HG02973 (cell line): ENCODE measurements at regions not wholly inside any gene's neighbourhood (a gene's known extent, or its start where the extent isn't known, plus 50 kb on each side); places are given as distances from the start of the nearest gene placed in this dataset.
"Not testable (repeated sequence)": the region's sequence is repeated elsewhere in the genome, so short reads cannot be mapped to it uniquely, and the experiment has no call there.

Experiments used
- ATAC-seq: cut with Tn5 transposase; IDR thresholded peaks from one replicate; pipeline ENCODE4 v1.9.1; 2021; ENCODE audit warnings: moderate library complexity; ENCODE audit not compliant: unreplicated experiment

DNA sequence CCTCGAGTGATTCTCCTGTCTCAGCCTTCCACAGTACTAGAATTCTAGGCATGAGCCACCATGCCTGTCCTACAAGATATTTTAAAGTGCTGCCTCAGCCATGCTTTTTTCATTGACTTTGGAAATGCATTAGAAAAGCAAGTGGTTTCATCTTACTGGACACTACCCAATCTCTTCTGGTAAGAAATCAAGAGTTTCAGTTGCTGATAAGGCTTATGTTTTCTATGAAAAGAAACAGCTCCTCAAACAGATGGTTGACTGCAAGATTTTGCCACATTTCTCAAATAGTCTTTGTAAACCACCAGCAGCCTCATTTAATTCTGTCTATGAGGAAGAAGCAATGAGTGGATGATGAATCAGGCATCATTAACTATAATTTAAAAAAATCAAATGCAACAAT is 264.5 kb upstream of the LRP1B start:
- no peak for ATAC-seq

- ATAC-seq: no peak
Measured at GRCh38 chr2:142380372-142380771, 249.6 kb upstream of the LRP1B start.

DNA sequence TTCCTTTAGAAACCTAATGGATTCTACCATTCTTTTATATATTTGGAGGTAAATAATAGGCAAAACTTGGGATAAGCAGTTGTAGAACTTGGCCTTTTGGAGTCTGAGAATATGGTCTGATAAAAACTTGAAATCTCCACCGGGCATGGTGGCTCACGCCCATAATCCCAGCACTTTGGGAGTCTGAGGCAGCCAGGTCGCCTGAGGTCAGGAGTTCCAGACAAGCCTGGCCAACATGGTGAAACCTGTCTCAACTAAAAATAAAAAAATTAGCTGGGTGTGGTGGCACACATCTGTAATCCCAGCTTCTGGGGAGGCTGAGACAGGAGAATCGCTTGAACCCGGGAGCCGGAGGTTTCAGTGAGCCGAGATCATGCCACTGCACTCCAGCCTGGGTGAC is 231.3 kb upstream of the LRP1B start:
- not testable (repeated sequence) for ATAC-seq

DNA sequence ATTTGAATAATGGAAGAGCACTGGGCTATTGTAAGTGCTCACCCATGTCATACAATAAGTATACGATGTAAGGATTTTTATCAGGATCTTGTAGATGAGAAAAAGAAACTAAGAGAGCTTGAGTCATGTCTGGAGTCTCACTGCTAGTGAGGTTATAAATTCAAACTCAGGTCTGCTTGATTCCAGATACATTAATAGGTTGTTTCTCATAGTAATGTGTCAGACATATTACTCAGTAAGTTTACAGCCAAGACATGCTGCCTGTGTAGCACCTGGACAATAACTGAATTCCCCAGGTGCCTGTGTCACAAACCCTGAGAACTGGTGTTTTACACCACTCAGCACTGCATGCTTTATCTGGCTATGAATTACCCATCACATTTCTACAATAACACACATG is 216.9 kb upstream of the LRP1B start:
- ATAC-seq: no peak

GRCh38 chr2:142339261-142339660 is 208.4 kb upstream of the LRP1B start:
- no peak for ATAC-seq

- no peak for ATAC-seq
Measured at GRCh38 chr2:142332196-142332595, 201.4 kb upstream of the LRP1B start.

DNA sequence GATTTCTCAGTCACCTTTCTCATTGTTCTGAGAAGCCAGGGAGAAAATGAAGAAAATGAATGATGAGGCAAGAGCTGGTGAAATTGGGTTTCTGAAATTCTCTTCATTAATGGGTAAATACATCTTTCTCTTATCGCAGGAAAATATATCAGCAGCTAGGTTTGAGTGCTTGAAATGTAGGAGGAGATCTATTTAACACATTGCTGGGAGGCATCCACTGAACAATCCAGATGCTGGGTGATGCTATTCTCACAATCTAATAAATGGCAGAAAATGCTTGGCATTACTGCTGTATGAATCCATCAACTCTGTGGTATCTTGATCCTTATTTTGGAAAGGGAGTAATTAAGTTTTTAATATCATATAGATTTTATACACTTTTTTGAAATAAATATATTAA is 199.6 kb upstream of the LRP1B start:
- ATAC-seq: no peak

- ATAC-seq: no peak
Measured at GRCh38 chr2:142325870-142326269, 195.1 kb upstream of the LRP1B start.

GRCh38 chr2:142323206-142323605 is 192.4 kb upstream of the LRP1B start:
- ATAC-seq: no peak

- no peak for ATAC-seq
Measured at GRCh38 chr2:142321706-142322280, 191.0 kb upstream of the LRP1B start.

DNA sequence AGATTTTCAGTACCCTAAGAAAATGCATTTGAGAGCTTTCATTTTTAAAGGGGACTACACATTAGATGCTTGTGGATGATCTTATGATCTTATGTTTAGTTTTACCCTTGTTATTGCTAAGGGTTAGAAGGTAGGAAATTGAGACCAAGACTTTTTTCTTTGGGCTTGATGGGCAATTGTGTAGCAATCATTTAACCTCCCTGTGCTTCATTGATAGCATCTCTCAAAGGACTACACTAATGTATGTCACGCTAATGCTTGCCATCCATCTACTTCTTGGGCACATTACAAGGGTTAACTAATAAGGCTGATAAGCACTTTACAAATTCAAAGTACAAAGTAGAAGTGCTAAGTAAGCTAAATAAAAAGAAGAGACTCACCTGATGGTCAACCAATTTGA is 189.3 kb upstream of the LRP1B start:
- ATAC-seq: no peak

- ATAC-seq: no peak
Measured at GRCh38 chr2:142316049-142316448, 185.2 kb upstream of the LRP1B start.

DNA sequence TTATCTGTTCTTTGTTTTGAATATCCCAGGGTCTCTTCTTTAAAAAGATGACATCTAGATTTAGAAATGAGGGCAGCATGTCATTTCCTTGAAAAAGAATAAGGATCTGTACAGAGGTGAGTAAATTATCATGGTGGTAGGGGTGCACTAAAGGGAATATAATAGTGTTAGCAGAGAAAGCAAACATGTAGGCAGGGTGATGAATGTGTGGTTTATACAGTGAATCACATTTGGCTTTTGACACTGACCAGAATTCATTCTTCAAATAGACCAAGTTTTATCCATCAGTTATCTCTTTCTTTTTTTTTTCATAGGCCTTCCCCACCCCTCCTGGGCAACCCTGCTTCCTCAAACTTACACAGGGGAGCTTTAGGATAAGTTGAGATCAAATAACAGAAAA is 184.5 kb upstream of the LRP1B start:
- no peak for ATAC-seq

- ATAC-seq: no peak
Measured at GRCh38 chr2:142314164-142314563, 183.3 kb upstream of the LRP1B start.

DNA sequence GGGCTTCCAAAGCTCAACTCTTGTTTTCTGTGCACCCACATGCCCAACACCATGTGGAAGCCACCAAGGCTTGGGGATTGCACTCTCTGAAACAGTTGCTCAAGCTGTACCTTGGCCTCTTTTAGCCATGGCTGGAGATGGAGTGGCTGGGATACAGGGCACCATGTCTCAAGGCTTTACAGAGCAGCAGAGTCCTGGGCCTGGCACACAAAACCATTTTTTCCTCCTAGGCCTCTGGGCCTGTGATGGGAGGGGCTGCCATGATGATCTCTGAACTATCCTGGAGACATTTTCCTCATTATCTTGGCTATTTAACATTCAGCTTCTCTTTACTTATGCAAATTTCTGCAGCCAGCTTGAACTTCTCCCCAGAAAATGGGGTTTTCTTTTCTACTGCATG is 179.7 kb upstream of the LRP1B start:
- ATAC-seq: no peak

DNA sequence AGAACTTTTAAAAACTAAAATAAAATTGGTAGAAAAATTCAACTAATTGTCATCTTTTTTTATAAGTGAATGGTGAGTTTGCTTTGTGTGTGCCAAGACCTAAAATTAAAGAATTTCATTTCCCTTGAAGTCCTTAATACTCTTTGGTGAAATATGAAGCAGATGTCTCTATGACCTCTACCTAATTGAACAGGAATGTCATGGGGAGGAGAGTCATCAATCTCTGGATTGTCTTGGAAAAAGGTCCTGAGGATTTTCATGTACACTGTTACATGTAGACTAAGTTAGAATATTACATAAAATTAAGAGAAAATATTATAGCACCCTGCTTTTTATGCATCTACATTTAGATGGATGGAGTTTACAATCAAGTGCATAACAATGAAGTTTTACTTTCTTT is 177.9 kb upstream of the LRP1B start:
- no peak for ATAC-seq

GRCh38 chr2:142307616-142308115 is 176.8 kb upstream of the LRP1B start:
- ATAC-seq: no peak

- no peak for ATAC-seq
Measured at GRCh38 chr2:142307086-142307485, 176.3 kb upstream of the LRP1B start.

DNA sequence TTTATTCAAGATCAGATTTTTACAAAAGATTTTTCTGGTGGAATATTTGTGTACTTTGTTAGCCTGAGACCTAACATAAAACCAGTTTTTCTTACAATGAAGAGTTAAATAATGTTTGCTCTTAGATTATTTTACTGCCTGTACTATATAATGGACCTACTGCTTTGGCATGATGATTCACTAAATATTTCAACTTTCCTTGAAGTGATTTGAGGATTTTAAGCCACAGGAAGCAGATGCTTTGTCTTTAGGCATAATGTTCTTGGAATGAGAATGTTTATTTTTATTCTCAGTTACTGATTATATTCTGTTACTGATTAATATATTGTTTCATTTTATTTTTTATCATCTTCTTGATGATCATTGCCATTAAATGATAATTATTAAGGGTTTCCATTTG is 175.3 kb upstream of the LRP1B start:
- no peak for ATAC-seq

DNA sequence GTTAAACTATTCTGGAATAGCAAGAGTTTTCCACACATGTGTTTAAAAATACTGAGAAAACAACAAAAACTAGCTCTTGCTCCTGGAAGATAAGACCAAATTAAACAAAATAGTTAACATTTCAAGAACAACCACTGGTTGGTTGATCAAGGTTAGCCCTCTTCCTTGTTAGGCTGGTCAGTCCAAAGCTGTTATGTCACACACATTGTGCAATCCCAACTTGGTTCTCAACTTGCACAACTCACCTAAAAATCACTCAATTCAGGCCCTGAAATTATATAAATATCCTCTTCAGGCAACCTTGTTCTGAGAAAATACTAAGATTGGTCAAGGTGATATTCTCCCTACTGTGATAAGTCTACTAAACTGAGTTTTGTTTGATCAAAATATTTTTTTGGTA is 169.7 kb upstream of the LRP1B start:
- ATAC-seq: no peak

GRCh38 chr2:142299021-142299420 is 168.2 kb upstream of the LRP1B start:
- no peak for ATAC-seq

DNA sequence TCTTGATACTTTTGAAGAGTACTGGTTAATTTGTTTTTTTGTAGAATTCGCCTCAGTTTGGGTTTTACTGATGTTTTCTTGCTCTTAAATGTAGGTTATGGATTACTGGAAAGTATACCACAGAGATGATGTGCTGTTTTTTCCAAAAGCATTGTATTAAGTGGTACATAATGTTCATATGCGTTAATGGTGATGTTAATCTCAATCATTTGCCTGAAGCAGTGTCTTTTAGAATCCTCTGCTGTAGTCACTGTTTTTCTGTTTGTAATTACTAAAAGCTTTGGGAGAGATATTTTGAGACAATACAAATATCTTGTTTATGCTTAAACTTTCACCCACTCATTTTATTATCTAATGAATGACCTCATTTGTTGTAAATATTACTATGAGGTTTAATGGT is 163.4 kb upstream of the LRP1B start:
- no peak for ATAC-seq

- no peak for ATAC-seq
Measured at GRCh38 chr2:142291969-142292368, 161.2 kb upstream of the LRP1B start.
